ENCODE measurements at regions not wholly inside any gene's neighbourhood (a gene's known extent, or its start where the extent isn't known, plus 50 kb on each side); places are given as distances from the start of the nearest gene placed in this dataset.
"Not testable (repeated sequence)": the region's sequence is repeated elsewhere in the genome, so short reads cannot be mapped to it uniquely, and the experiment has no call there.

- DNase-seq, result no peak
These were observed 144.6 kb upstream of the MMADHC start for GRCh38 chr2:149732001-149732685.

GRCh38 chr2:149731079-149731478 is 143.5 kb upstream of the MMADHC start:
- DNase-seq, result no peak

GRCh38 chr2:149729586-149729985 is 142.0 kb upstream of the MMADHC start:
- no peak for DNase-seq

GRCh38 chr2:149727927-149728326 is 140.4 kb upstream of the MMADHC start:
- no peak for DNase-seq

- DNase-seq, result no peak
These were observed 137.7 kb upstream of the MMADHC start for GRCh38 chr2:149725234-149725633.

GRCh38 chr2:149724091-149724490 is 136.5 kb upstream of the MMADHC start:
- no peak for DNase-seq

GRCh38 chr2:149720615-149721014 is 133.0 kb upstream of the MMADHC start:
- DNase-seq, result no peak

GRCh38 chr2:149719695-149720094 is 132.1 kb upstream of the MMADHC start:
- DNase-seq, result no peak

GRCh38 chr2:149716687-149717086 is 129.1 kb upstream of the MMADHC start:
- no peak for DNase-seq

- DNase-seq, result no peak
These were observed 128.3 kb upstream of the MMADHC start for GRCh38 chr2:149715894-149716293.

- DNase-seq, result no peak
These were observed 127.5 kb upstream of the MMADHC start for GRCh38 chr2:149715005-149715592.

GRCh38 chr2:149709496-149710263 is 122.1 kb upstream of the MMADHC start:
- no peak for DNase-seq

GRCh38 chr2:149703281-149703680 is 115.7 kb upstream of the MMADHC start:
- no peak for DNase-seq

GRCh38 chr2:149702571-149702970 is 115.0 kb upstream of the MMADHC start:
- DNase-seq, result no peak

- DNase-seq, result no peak
These were observed 113.7 kb upstream of the MMADHC start for GRCh38 chr2:149701241-149701640.

GRCh38 chr2:149692961-149693396 is 105.4 kb upstream of the MMADHC start:
- no peak for DNase-seq

- DNase-seq, result no peak
These were observed 103.2 kb upstream of the MMADHC start for GRCh38 chr2:149690825-149691224.

GRCh38 chr2:149687052-149687427 is 99.5 kb upstream of the MMADHC start:
- no peak for DNase-seq

GRCh38 chr2:149686136-149687051 is 98.8 kb upstream of the MMADHC start:
- DNase-seq, result no peak

- not testable (repeated sequence) for DNase-seq
These were observed 97.8 kb upstream of the MMADHC start for GRCh38 chr2:149685401-149685800.

GRCh38 chr2:149679286-149679685 is 91.7 kb upstream of the MMADHC start:
- no peak for DNase-seq

GRCh38 chr2:149677416-149677815 is 89.8 kb upstream of the MMADHC start:
- DNase-seq, result no peak

GRCh38 chr2:149670086-149670485 is 82.5 kb upstream of the MMADHC start:
- DNase-seq, result no peak

Data from NCI-H510A treated with DMSO at 0.1 percent for 48 hours (cell line).